ENCODE measurements at regions not wholly inside any gene's neighbourhood (a gene's known extent, or its start where the extent isn't known, plus 50 kb on each side); places are given as distances from the start of the nearest gene placed in this dataset.

- Histone ChIP-seq H2AFZ (ENCODE audit: low read depth, low read length) (no peak overlapping the region), H3K9me2 (ENCODE audit: insufficient read depth, low read length) (no peaks in the 10 kb centered on the region), H3K4me3 (ENCODE audit: low read length) (no peak overlapping the region), H3K27me3 (ENCODE audit: insufficient read depth, low read depth, low read length) (no peaks in the 10 kb centered on the region), H4K20me1 (ENCODE audit: insufficient read depth) (no peaks in the 10 kb centered on the region), H3K36me3 (ENCODE audit: insufficient read depth, low read length) (no peaks in the 10 kb centered on the region), H3K27ac (ENCODE audit: low read length) (no peak overlapping the region), H3F3A (ENCODE audit: insufficient read depth, low read length, poor library complexity, severe bottlenecking) (no peaks in the 10 kb centered on the region), H3K79me2 (replicated peaks; ENCODE audit: insufficient read depth, low read length) (no peaks in the 10 kb centered on the region), H3K4me2 (ENCODE audit: low read length) (no peak overlapping the region), H3K9ac (ENCODE audit: low read length) (no peak overlapping the region), H3K9me3 (ENCODE audit: low read length) (no peaks in the 10 kb centered on the region)
- TF ChIP-seq REST (IDR thresholded peaks at IDR 0.05; ENCODE audit: borderline replicate concordance), result no peak
- no peak for TF ChIP-seq TAF1 (IDR thresholded peaks at IDR 0.05; ENCODE audit: low read depth)
- TF ChIP-seq EZH2 (IDR thresholded peaks at IDR 0.05; ENCODE audit: borderline replicate concordance, insufficient read depth, low read length, poor library complexity, severe bottlenecking), result no peak
- no peak for TF ChIP-seq POLR2AphosphoS5 (IDR thresholded peaks at IDR 0.05)
- no peak for TF ChIP-seq SMC3 (conservative IDR thresholded peaks at IDR 0.05; ENCODE audit: poor library complexity)
- TF ChIP-seq EP300 (conservative IDR thresholded peaks at IDR 0.05; ENCODE audit: poor library complexity, severe bottlenecking), result no peak
- TF ChIP-seq CTCF (IDR thresholded peaks at IDR 0.05; ENCODE audit: poor library complexity, severe bottlenecking), result no peak
- no peak for TF ChIP-seq RAD21 (conservative IDR thresholded peaks at IDR 0.05)
- no peak for TF ChIP-seq MXI1 (conservative IDR thresholded peaks at IDR 0.05; ENCODE audit: poor library complexity, severe bottlenecking)
Observed at GRCh38 chr18:65221115-65221514, 529.7 kb upstream of the CDH7 start.

GRCh38 chr18:65215865-65216466 is 534.8 kb upstream of the CDH7 start:
- Histone ChIP-seq H3K9me2 (ENCODE audit: insufficient read depth, low read length) (no peaks in the 10 kb centered on the region), H4K20me1 (ENCODE audit: insufficient read depth) (no peaks in the 10 kb centered on the region), H3K27ac (ENCODE audit: low read length) (no peak overlapping the region), H3K9ac (ENCODE audit: low read length) (no peak overlapping the region), H3K79me2 (replicated peaks; ENCODE audit: insufficient read depth, low read length) (no peaks in the 10 kb centered on the region), H2AFZ (ENCODE audit: low read depth, low read length) (no peak overlapping the region), H3F3A (ENCODE audit: insufficient read depth, low read length, poor library complexity, severe bottlenecking) (no peaks in the 10 kb centered on the region), H3K9me3 (ENCODE audit: low read length) (no peaks in the 10 kb centered on the region), H3K4me3 (ENCODE audit: low read length) (no peak overlapping the region), H3K36me3 (ENCODE audit: insufficient read depth, low read length) (no peaks in the 10 kb centered on the region), H3K4me2 (ENCODE audit: low read length) (no peak overlapping the region), H3K27me3 (ENCODE audit: insufficient read depth, low read depth, low read length) (no peaks in the 10 kb centered on the region)
- no peak for TF ChIP-seq CTCF (IDR thresholded peaks at IDR 0.05; ENCODE audit: poor library complexity, severe bottlenecking)
- TF ChIP-seq POLR2AphosphoS5 (IDR thresholded peaks at IDR 0.05), result no peak
- no peak for TF ChIP-seq TAF1 (IDR thresholded peaks at IDR 0.05; ENCODE audit: low read depth)
- TF ChIP-seq EZH2 (IDR thresholded peaks at IDR 0.05; ENCODE audit: borderline replicate concordance, insufficient read depth, low read length, poor library complexity, severe bottlenecking), result no peak
- no peak for TF ChIP-seq RAD21 (conservative IDR thresholded peaks at IDR 0.05)
- TF ChIP-seq EP300 (conservative IDR thresholded peaks at IDR 0.05; ENCODE audit: poor library complexity, severe bottlenecking), result no peak
- no peak for TF ChIP-seq MXI1 (conservative IDR thresholded peaks at IDR 0.05; ENCODE audit: poor library complexity, severe bottlenecking)
- TF ChIP-seq SMC3 (conservative IDR thresholded peaks at IDR 0.05; ENCODE audit: poor library complexity), result no peak
- no peak for TF ChIP-seq REST (IDR thresholded peaks at IDR 0.05; ENCODE audit: borderline replicate concordance)

Data from neural cell (in vitro differentiated cells).